SU-DHL-6 (cell line): ENCODE measurements at regions not wholly inside any gene's neighbourhood (a gene's known extent, or its start where the extent isn't known, plus 50 kb on each side); places are given as distances from the start of the nearest gene placed in this dataset.

Experiments used
- H2AFZ ChIP-seq: fragments of 200-600 bp; sonication (generic); 2 replicates; pipeline ENCODE4 v1.6.1; 2014; ENCODE audit warnings: low read depth, mild to moderate bottlenecking, moderate library complexity, mixed read lengths, antibody characterized with exemption, low read length; ENCODE audit not compliant: severe bottlenecking
- H3F3A ChIP-seq: fragments of 200-600 bp; shearing (Covaris generic); 2 replicates; pipeline ENCODE4 v1.6.0; 2016; ENCODE audit warnings: antibody characterized with exemption, mild to moderate bottlenecking; ENCODE audit not compliant: insufficient read depth
- H3K27ac ChIP-seq: fragments of 200-600 bp; sonication (generic); 2 replicates; pipeline ENCODE4 v1.5.1; 2016; ENCODE audit warnings: low read depth, mild to moderate bottlenecking, low read length, moderate library complexity, mixed read lengths
- H3K27me3 ChIP-seq: fragments of 200-600 bp; sonication (generic), shearing (Covaris generic); 2 replicates; pipeline ENCODE4 v1.6.0; 2014; ENCODE audit warnings: mild to moderate bottlenecking, low read length
- H3K36me3 ChIP-seq: fragments of 200-600 bp; sonication (generic); 2 replicates; pipeline ENCODE4 v1.6.1; 2014; ENCODE audit warnings: mild to moderate bottlenecking, low read length, mixed read lengths
- H3K4me2 ChIP-seq: fragments of 300-600, 200-600 bp; shearing (Covaris generic), sonication (generic); 2 replicates; pipeline ENCODE4 v1.6.0; 2014; ENCODE audit warnings: low read length, low read depth, mild to moderate bottlenecking; ENCODE audit not compliant: poor library complexity, severe bottlenecking
- H3K4me3 ChIP-seq: fragments of 200-600 bp; sonication (generic); 2 replicates; pipeline ENCODE4 v1.5.1; 2014; ENCODE audit warnings: antibody characterized with exemption, low read length, mild to moderate bottlenecking, mixed read lengths; ENCODE audit not compliant: insufficient read depth, poor library complexity, severe bottlenecking
- H3K79me2 ChIP-seq: fragments of 200-600 bp; sonication (generic); 2 replicates; pipeline ENCODE4 v1.6.1; 2014; ENCODE audit warnings: mild to moderate bottlenecking, low read length, moderate library complexity; ENCODE audit not compliant: insufficient read depth
- H3K9ac ChIP-seq: fragments of 200-600 bp; sonication (generic); 2 replicates; pipeline ENCODE4 v1.7.0; 2014; ENCODE audit warnings: mild to moderate bottlenecking, low read length
- H3K9me2 ChIP-seq: fragments of 200-600 bp; sonication (generic); replicated peaks from 2 replicates; pipeline ENCODE4 v1.6.1; 2014; ENCODE audit warnings: low read length; ENCODE audit not compliant: insufficient read depth
- H3K9me3 ChIP-seq: fragments of 200-600 bp; sonication (generic); 2 replicates; pipeline ENCODE4 v1.6.1; 2014; ENCODE audit warnings: low read length, mixed read lengths; ENCODE audit not compliant: insufficient read depth
- H4K20me1 ChIP-seq: fragments of 200-600 bp; sonication (generic); 2 replicates; pipeline ENCODE4 v1.6.1; 2014; ENCODE audit warnings: low read depth, mild to moderate bottlenecking, antibody characterized with exemption, low read length, moderate library complexity, mixed read lengths
- CTCF ChIP-seq: fragments of 200-600 bp; sonication (generic); IDR thresholded peaks from one replicate; pipeline ENCODE4 v1.5.1; 2017; ENCODE audit warnings: antibody characterized with exemption, mild to moderate bottlenecking, low read length, moderate library complexity; ENCODE audit not compliant: insufficient read depth, poor library complexity, severe bottlenecking
- EZH2phosphoT487 ChIP-seq: fragments of 200-600 bp; sonication (generic), shearing (Covaris generic); conservative IDR thresholded peaks from 2 replicates; pipeline ENCODE4 v1.6.1; 2018; ENCODE audit warnings: mild to moderate bottlenecking, antibody characterized with exemption, low read length, moderate library complexity, mixed read lengths

DNA sequence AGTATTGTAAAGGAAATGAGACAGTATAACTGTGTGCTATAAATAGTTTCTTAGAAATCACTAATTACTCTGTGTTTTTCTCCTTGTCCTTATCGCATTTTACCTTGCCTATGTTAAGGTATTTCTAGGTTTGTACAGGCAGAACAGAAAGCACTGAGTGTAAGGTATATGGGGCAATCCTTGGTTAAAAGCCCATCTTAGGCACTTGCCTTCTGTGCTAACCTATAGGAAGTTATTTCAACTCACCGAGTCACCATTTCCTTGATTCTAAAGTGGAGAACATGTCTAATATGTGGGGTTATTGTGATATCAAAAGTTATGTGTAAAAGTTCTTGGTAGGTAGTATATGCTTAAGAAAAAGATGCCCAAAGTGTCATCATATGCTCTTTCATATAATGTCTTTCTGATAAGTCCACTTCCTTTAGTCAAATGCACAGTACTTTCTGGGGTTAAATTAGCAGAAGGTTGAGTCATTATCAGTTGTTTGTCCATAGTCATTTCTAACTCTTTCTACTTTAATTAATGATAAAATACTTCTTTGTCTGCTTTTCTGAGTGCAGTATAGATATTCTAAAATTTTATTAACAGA is 276.4 kb downstream of the UTRN start:
- no peaks in the 10 kb centered on the region for H3K9me2 ChIP-seq
- H2AFZ ChIP-seq: no peak overlapping the region
- no peaks in the 10 kb centered on the region for H3F3A ChIP-seq
- H3K9me3 ChIP-seq: no peaks in the 10 kb centered on the region
- TF ChIP-seq CTCF: no peak
- no peak for TF ChIP-seq EZH2phosphoT487
- no peak overlapping the region for H3K4me3 ChIP-seq
- H3K27ac ChIP-seq: no peak overlapping the region
- no peak overlapping the region for H3K4me2 ChIP-seq
- no peaks in the 10 kb centered on the region for H3K79me2 ChIP-seq
- no peaks in the 10 kb centered on the region for H3K36me3 ChIP-seq
- no peak overlapping the region for H3K9ac ChIP-seq
- no peaks in the 10 kb centered on the region for H3K27me3 ChIP-seq
- no peaks in the 10 kb centered on the region for H4K20me1 ChIP-seq

DNA sequence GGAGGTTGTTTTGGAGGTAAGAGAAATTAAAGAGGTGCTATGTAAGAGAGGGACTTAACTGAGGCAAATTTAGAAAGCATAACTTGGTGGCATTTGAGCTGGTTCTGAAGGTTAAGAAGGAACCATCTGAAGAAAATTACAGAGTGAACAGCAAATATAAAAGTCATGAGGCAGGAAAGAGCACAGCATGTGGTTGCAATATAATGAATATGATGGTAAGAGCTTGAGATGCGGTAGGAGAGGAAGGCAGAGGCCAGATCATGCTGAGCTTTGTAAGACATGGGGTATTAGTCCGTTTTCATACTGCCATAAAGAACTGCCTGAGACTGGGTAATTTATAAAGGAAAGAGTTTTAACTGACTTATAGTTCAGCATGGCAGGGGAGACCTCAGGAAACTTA is 279.1 kb downstream of the UTRN start:
- TF ChIP-seq EZH2phosphoT487 (no peak), CTCF (no peak)
- no peak overlapping the region for H3K9ac ChIP-seq
- no peak overlapping the region for H3K4me2 ChIP-seq
- H3K79me2 ChIP-seq: no peaks in the 10 kb centered on the region
- no peaks in the 10 kb centered on the region for H3K27me3 ChIP-seq
- H3K27ac ChIP-seq: no peak overlapping the region
- H4K20me1 ChIP-seq: no peaks in the 10 kb centered on the region
- no peaks in the 10 kb centered on the region for H3F3A ChIP-seq
- no peak overlapping the region for H3K4me3 ChIP-seq
- H3K9me2 ChIP-seq: no peaks in the 10 kb centered on the region
- H2AFZ ChIP-seq: no peak overlapping the region
- no peaks in the 10 kb centered on the region for H3K36me3 ChIP-seq
- no peaks in the 10 kb centered on the region for H3K9me3 ChIP-seq

DNA sequence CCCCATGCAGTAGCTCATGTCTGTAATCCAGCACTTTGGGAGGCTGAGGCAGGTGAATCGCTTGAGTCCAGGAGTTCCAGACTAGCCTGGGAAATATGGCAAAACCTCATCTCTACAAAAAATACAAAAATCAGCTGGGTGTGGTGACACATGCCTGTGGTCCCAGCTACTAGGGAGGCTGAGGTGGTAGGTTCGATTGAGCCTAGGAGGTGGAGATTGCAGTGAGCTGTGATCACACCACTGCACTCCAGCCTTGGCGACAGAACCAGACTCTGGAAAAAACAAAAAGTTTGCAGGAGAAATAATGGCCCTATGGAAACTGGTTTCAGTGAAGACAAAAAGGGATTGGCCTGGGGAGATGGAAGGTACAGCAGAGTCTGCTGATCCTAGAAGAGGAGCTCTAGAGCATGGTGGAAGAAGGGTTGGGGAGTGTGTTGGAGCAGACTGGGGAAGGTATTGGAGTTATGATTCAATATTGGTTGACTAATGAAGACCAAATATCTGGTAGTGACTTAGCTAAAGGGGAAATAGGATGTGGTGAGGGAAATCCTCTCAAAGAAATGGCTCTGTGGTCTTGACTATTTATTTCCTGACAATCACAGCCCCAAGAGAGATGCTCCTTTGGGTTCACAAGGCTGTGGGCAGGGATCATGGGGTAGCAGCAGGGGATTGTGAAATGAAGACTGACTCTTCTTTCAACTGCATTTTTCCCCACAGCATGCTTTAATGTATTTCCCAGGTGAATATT is 281.9 kb downstream of the UTRN start:
- Histone ChIP-seq H3K27ac (no peak overlapping the region), H3K4me2 (no peak overlapping the region)

More for the DNA sequence above, 281.9 kb downstream of the UTRN start:
- Histone ChIP-seq H3K9ac (no peak overlapping the region), H3K9me2 (no peaks in the 10 kb centered on the region), H3K4me3 (no peak overlapping the region), H3K36me3 (no peaks in the 10 kb centered on the region), H3K79me2 (no peaks in the 10 kb centered on the region), H2AFZ (no peak overlapping the region), H3F3A (no peaks in the 10 kb centered on the region), H4K20me1 (no peaks in the 10 kb centered on the region), H3K27me3 (no peaks in the 10 kb centered on the region), H3K9me3 (no peaks in the 10 kb centered on the region)
- TF ChIP-seq EZH2phosphoT487: no peak
- TF ChIP-seq CTCF: no peak
